Activated naive CD4-positive, alpha-beta T cell treated with anti-CD3 and anti-CD28 coated beads, Interleukin-2, amount 10 ng/mL, durations not matched to agents 7 days and 5 days (primary cell): ENCODE measurements at regions not wholly inside any gene's neighbourhood (a gene's known extent, or its start where the extent isn't known, plus 50 kb on each side); places are given as distances from the start of the nearest gene placed in this dataset.

ENCODE experiments used
- CTCF ChIA-PET: fragments of 350-600 bp; sonication (Branson Sonifier 250); formaldehyde crosslinking; loops from one replicate; lab custom pipeline; 2021; ENCODE audit warnings: antibody characterized with exemption; lab: Charles Lee
- DNase-seq: peaks from one replicate; pipeline ENCODE4 v3.0.0-alpha.2; 2020
- H3K27ac Mint-ChIP-seq: one replicate; pipeline ENCODE4 v1.8.0; 2021; ENCODE audit warnings: mild to moderate bottlenecking, moderate library complexity, mixed read lengths
- H3K27me3 Mint-ChIP-seq: one replicate; pipeline ENCODE4 v1.8.0; 2021; ENCODE audit warnings: mild to moderate bottlenecking, mixed read lengths
- H3K36me3 Mint-ChIP-seq: one replicate; pipeline ENCODE4 v1.8.0; 2021; ENCODE audit warnings: mixed read lengths
- H3K4me1 Mint-ChIP-seq: one replicate; pipeline ENCODE4 v1.8.0; 2021; ENCODE audit warnings: mixed read lengths
- H3K4me3 Mint-ChIP-seq: one replicate; pipeline ENCODE4 v1.8.0; 2021; ENCODE audit warnings: mild to moderate bottlenecking, moderate library complexity, mixed read lengths
- H3K9me3 Mint-ChIP-seq: one replicate; pipeline ENCODE4 v1.8.0; 2021; ENCODE audit warnings: mixed read lengths

GRCh38 chr13:37270226-37271001 lies 164.9 kb upstream of the CSNK1A1L start:
- CTCF ChIA-PET = no interaction called here
- H3K27ac Mint-ChIP-seq = no peak overlapping the region
- no peaks in the 10 kb centered on the region for H3K36me3 Mint-ChIP-seq
- H3K9me3 Mint-ChIP-seq = peaks cover 6% of the 10 kb centered on the region
- no peaks in the 10 kb centered on the region for H3K27me3 Mint-ChIP-seq
- H3K4me1 Mint-ChIP-seq = no peaks in the 10 kb centered on the region
- no peak overlapping the region for H3K4me3 Mint-ChIP-seq
- DNase-seq = no peak

- no peak for DNase-seq
- no peaks in the 10 kb centered on the region for H3K36me3 Mint-ChIP-seq
- H3K4me1 Mint-ChIP-seq = no peaks in the 10 kb centered on the region
- H3K9me3 Mint-ChIP-seq = peaks cover 3% of the 10 kb centered on the region
- H3K27ac Mint-ChIP-seq = no peak overlapping the region
- H3K27me3 Mint-ChIP-seq = no peaks in the 10 kb centered on the region
- H3K4me3 Mint-ChIP-seq = no peak overlapping the region
- CTCF ChIA-PET = no interaction called here
These were observed 158.4 kb upstream of the CSNK1A1L start for GRCh38 chr13:37263871-37264270.

- no peak overlapping the region for H3K4me3 Mint-ChIP-seq
- peaks cover 2% of the 10 kb centered on the region for H3K9me3 Mint-ChIP-seq
- DNase-seq = no peak
- no peaks in the 10 kb centered on the region for H3K36me3 Mint-ChIP-seq
- H3K27me3 Mint-ChIP-seq = no peaks in the 10 kb centered on the region
- CTCF ChIA-PET = no interaction called here
- no peaks in the 10 kb centered on the region for H3K4me1 Mint-ChIP-seq
- no peak overlapping the region for H3K27ac Mint-ChIP-seq
These were observed 152.2 kb upstream of the CSNK1A1L start for GRCh38 chr13:37257706-37258105.

- peaks cover 2% of the 10 kb centered on the region for H3K9me3 Mint-ChIP-seq
- no peaks in the 10 kb centered on the region for H3K4me1 Mint-ChIP-seq
- CTCF ChIA-PET = no interaction called here
- no peaks in the 10 kb centered on the region for H3K36me3 Mint-ChIP-seq
- no peak for DNase-seq
- no peak overlapping the region for H3K27ac Mint-ChIP-seq
- no peaks in the 10 kb centered on the region for H3K27me3 Mint-ChIP-seq
- no peak overlapping the region for H3K4me3 Mint-ChIP-seq
These were observed 151.6 kb upstream of the CSNK1A1L start for GRCh38 chr13:37257051-37257450.

- DNase-seq = no peak
- Mint-ChIP-seq H3K4me3 (no peak overlapping the region), H3K27me3 (no peaks in the 10 kb centered on the region), H3K9me3 (peaks cover 9% of the 10 kb centered on the region), H3K27ac (no peak overlapping the region), H3K36me3 (no peaks in the 10 kb centered on the region), H3K4me1 (no peaks in the 10 kb centered on the region)
- CTCF ChIA-PET = no interaction called here
These were observed 136.3 kb upstream of the CSNK1A1L start for GRCh38 chr13:37241786-37242185.

- Mint-ChIP-seq H3K4me3 (no peak overlapping the region), H3K4me1 (no peaks in the 10 kb centered on the region), H3K36me3 (no peaks in the 10 kb centered on the region), H3K27me3 (no peaks in the 10 kb centered on the region), H3K27ac (no peak overlapping the region), H3K9me3 (peaks cover 1% of the 10 kb centered on the region)
- DNase-seq = no peak
- CTCF ChIA-PET = no interaction called here
These were observed 124.9 kb upstream of the CSNK1A1L start for GRCh38 chr13:37230346-37230745.

GRCh38 chr13:37229931-37230330 lies 124.5 kb upstream of the CSNK1A1L start:
- Mint-ChIP-seq H3K4me1 (no peaks in the 10 kb centered on the region), H3K27me3 (no peaks in the 10 kb centered on the region)
- CTCF ChIA-PET = no interaction called here

GRCh38 chr13:37226971-37227370 lies 121.5 kb upstream of the CSNK1A1L start:
- Mint-ChIP-seq H3K4me3 (no peak overlapping the region), H3K9me3 (peaks cover 8% of the 10 kb centered on the region), H3K4me1 (no peaks in the 10 kb centered on the region), H3K27me3 (no peaks in the 10 kb centered on the region), H3K27ac (no peak overlapping the region), H3K36me3 (no peaks in the 10 kb centered on the region)
- no peak for DNase-seq
- CTCF ChIA-PET = no interaction called here

More at GRCh38 chr13:37229931-37230330, 124.5 kb upstream of the CSNK1A1L start:
- Mint-ChIP-seq H3K36me3 (no peaks in the 10 kb centered on the region), H3K27ac (no peak overlapping the region), H3K4me3 (no peak overlapping the region), H3K9me3 (peaks cover 1% of the 10 kb centered on the region)
- DNase-seq = no peak

- Mint-ChIP-seq H3K4me3 (no peak overlapping the region), H3K27ac (no peak overlapping the region), H3K9me3 (peaks cover 8% of the 10 kb centered on the region), H3K36me3 (no peaks in the 10 kb centered on the region), H3K4me1 (no peaks in the 10 kb centered on the region), H3K27me3 (no peaks in the 10 kb centered on the region)
- CTCF ChIA-PET = no interaction called here
- DNase-seq = no peak
These were observed 120.1 kb upstream of the CSNK1A1L start for GRCh38 chr13:37225414-37226070.

GRCh38 chr13:37216331-37216730 lies 110.9 kb upstream of the CSNK1A1L start:
- Mint-ChIP-seq H3K4me1 (no peaks in the 10 kb centered on the region), H3K4me3 (no peak overlapping the region), H3K27me3 (no peaks in the 10 kb centered on the region), H3K27ac (no peak overlapping the region), H3K9me3 (peaks cover 7% of the 10 kb centered on the region), H3K36me3 (no peaks in the 10 kb centered on the region)
- CTCF ChIA-PET = no interaction called here
- DNase-seq = no peak

GRCh38 chr13:37212826-37213225 lies 107.4 kb upstream of the CSNK1A1L start:
- H3K9me3 Mint-ChIP-seq = peaks cover 7% of the 10 kb centered on the region
- CTCF ChIA-PET = no interaction called here
- no peaks in the 10 kb centered on the region for H3K4me1 Mint-ChIP-seq
- no peak overlapping the region for H3K4me3 Mint-ChIP-seq
- H3K27me3 Mint-ChIP-seq = no peaks in the 10 kb centered on the region
- H3K27ac Mint-ChIP-seq = no peak overlapping the region
- no peaks in the 10 kb centered on the region for H3K36me3 Mint-ChIP-seq
- DNase-seq = no peak

- no peaks in the 10 kb centered on the region for H3K36me3 Mint-ChIP-seq
- H3K4me3 Mint-ChIP-seq = no peak overlapping the region
- no peaks in the 10 kb centered on the region for H3K4me1 Mint-ChIP-seq
- DNase-seq = no peak
- no peak overlapping the region for H3K27ac Mint-ChIP-seq
- CTCF ChIA-PET = no interaction called here
- peaks cover 7% of the 10 kb centered on the region for H3K9me3 Mint-ChIP-seq
- H3K27me3 Mint-ChIP-seq = no peaks in the 10 kb centered on the region
These were observed 106.0 kb upstream of the CSNK1A1L start for GRCh38 chr13:37211487-37211886.

GRCh38 chr13:37209621-37210580 lies 104.4 kb upstream of the CSNK1A1L start:
- no peaks in the 10 kb centered on the region for H3K4me1 Mint-ChIP-seq
- H3K36me3 Mint-ChIP-seq = no peaks in the 10 kb centered on the region
- CTCF ChIA-PET = no interaction called here
- no peak overlapping the region for H3K4me3 Mint-ChIP-seq
- H3K27ac Mint-ChIP-seq = no peak overlapping the region
- H3K9me3 Mint-ChIP-seq = peaks cover 3% of the 10 kb centered on the region
- H3K27me3 Mint-ChIP-seq = no peaks in the 10 kb centered on the region
- DNase-seq = no peak

GRCh38 chr13:37207691-37208451 lies 102.4 kb upstream of the CSNK1A1L start:
- Mint-ChIP-seq H3K27me3 (no peaks in the 10 kb centered on the region), H3K9me3 (no peaks in the 10 kb centered on the region), H3K27ac (no peak overlapping the region), H3K36me3 (no peaks in the 10 kb centered on the region), H3K4me1 (no peaks in the 10 kb centered on the region), H3K4me3 (no peak overlapping the region)
- CTCF ChIA-PET = no interaction called here
- DNase-seq = no peak
